CD4-positive, alpha-beta T cell treated with Interleukin-6 at 100 ng/mL for 8 hours (primary cell): ENCODE measurements at regions not wholly inside any gene's neighbourhood (a gene's known extent, or its start where the extent isn't known, plus 50 kb on each side); places are given as distances from the start of the nearest gene placed in this dataset.

Experiments used
- DNase-seq: peaks from one replicate; pipeline ENCODE4 v3.0.0-alpha.2; 2020; ENCODE audit warnings: mixed read lengths, low spot score

DNA sequence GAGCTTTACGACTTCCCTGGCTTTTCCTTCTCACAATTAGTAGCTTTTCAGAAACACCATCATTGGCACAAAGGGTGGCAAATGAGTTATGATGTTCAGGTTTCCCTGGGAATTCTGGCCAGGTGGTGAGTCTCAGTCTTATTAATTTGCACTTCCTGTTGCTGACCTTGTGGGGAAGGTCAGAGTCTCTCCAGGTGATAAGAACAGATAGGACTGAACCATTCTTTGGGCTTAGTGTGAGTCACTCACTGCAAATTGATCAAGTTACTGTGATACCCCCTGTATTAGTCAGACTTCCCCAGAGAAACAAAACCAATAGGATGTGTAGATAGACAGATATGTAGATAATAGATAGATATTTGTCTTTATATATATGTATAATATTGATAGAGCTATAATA, 53.8 kb upstream of the RANBP3L start:
- DNase-seq: no peak

DNA sequence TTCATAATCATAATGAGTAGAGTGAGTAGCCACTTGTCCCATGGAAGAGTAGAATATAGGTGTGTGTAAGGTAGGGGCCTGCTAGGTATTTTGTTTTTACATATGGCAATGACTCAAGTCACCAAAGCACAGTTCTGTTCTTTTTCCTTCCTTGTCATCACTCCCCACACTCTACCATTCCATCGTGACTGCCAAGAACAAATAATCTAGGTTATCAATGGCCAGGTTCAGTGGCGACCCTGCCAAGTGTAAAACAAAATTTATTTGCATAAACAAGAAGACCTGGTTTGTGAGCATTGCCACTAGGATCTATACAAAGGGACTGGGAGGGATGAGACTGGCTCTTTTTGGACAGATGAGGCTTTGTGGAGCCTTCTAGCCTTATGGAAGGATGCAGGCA, 55.2 kb upstream of the RANBP3L start:
- no peak for DNase-seq

GRCh38 chr5:36357391-36357975, 55.8 kb upstream of the RANBP3L start:
- DNase-seq: no peak

GRCh38 chr5:36359267-36359666, 57.6 kb upstream of the RANBP3L start:
- DNase-seq: no peak

GRCh38 chr5:36360307-36360706, 58.6 kb upstream of the RANBP3L start:
- DNase-seq: no peak

- DNase-seq: no peak
Measured at GRCh38 chr5:36363101-36363500, 61.4 kb upstream of the RANBP3L start.

GRCh38 chr5:36363744-36364143, 62.0 kb upstream of the RANBP3L start:
- no peak for DNase-seq

- DNase-seq: no peak
Measured at GRCh38 chr5:36364473-36364872, 62.8 kb upstream of the RANBP3L start.

DNA sequence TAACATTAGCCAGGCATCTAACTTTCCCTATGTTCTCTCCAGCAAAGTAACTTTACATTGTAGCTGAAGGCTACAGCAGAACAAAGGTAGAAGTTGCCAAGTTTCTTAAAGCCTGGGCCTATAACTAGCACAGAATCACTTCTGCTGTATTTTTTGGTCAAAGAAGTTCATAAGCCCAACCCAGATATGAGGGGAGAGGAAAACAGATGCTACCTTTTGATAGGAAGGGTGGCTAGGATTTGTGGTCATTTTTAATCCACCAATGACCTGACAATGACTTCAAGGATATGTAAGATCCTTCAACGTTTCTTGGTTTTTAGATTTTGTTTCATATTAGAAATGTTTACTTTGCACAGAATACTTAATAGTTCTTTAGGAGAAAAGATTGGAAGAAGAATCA, 64.2 kb upstream of the RANBP3L start:
- DNase-seq: no peak

- DNase-seq: no peak
Measured at GRCh38 chr5:36366883-36367282, 65.2 kb upstream of the RANBP3L start.

- no peak for DNase-seq
Measured at GRCh38 chr5:36367524-36367923, 65.8 kb upstream of the RANBP3L start.

GRCh38 chr5:36369219-36369690, 67.6 kb upstream of the RANBP3L start:
- DNase-seq: no peak

- no peak for DNase-seq
Measured at GRCh38 chr5:36370073-36370472, 68.4 kb upstream of the RANBP3L start.

- DNase-seq: no peak
Measured at GRCh38 chr5:36371366-36371765, 69.7 kb upstream of the RANBP3L start.

GRCh38 chr5:36373527-36374086, 71.9 kb upstream of the RANBP3L start:
- no peak for DNase-seq

GRCh38 chr5:36374266-36374862, 72.7 kb upstream of the RANBP3L start:
- DNase-seq: no peak

DNA sequence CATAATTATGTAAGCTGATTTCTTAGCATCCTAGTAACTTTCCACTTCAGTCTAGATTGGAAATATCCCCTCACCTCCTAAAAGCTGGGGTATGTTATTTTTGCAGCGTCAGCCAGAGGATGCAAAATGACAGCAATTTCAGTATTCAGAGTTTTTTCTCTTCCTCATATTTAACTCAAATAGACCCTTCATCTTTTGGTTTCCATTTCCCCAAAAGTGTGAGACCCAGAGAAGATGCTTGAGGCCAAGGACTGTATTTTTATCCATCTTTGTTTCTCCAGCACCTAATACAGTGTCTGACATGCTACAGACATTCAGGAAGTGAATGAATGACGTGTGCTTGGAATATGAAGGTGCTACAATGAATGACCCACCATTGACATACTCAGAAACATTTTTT, 75.5 kb upstream of the RANBP3L start:
- no peak for DNase-seq

- DNase-seq: no peak
Measured at GRCh38 chr5:36378551-36378950, 76.8 kb upstream of the RANBP3L start.

GRCh38 chr5:36382890-36383289, 81.2 kb upstream of the RANBP3L start:
- no peak for DNase-seq

- DNase-seq: no peak
Measured at GRCh38 chr5:36383942-36384341, 82.2 kb upstream of the RANBP3L start.

- DNase-seq: no peak
Measured at GRCh38 chr5:36384845-36385244, 83.1 kb upstream of the RANBP3L start.

DNA sequence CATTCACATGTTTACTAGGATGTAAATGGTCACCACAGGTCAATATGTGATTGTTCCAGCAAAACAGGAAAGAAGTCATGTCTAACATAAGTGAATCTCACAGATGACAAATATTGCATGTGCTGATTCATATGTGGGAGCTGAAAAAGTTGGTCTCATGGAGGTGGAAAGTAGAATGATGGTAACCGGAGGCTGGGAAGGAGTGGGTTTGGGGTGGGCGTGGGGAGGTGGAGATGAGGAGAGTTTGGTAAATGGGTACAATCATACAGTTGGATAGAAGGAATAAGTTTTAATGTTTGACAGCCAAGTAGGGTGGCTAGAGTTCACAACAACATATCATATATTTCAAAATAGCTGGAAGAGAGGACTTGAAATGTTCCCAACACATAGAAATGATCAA, 83.8 kb upstream of the RANBP3L start:
- DNase-seq: no peak

- DNase-seq: no peak
Measured at GRCh38 chr5:36388288-36388687, 86.6 kb upstream of the RANBP3L start.

GRCh38 chr5:36389245-36389644, 87.5 kb upstream of the RANBP3L start:
- DNase-seq: no peak
